K562 (cell line): ENCODE measurements at regions not wholly inside any gene's neighbourhood (a gene's known extent, or its start where the extent isn't known, plus 50 kb on each side); places are given as distances from the start of the nearest gene placed in this dataset.

Experiments used
- ATAC-seq: fragments of 200-7000 bp; cut with Tn5 transposase; 3 replicates; pipeline ENCODE4 v1.9.1; 2020; ENCODE audit warnings: moderate library complexity
- BruUV-seq: library from RNA; stranded (reverse); fragments of 400-500 nt; replicated peaks from 2 replicates; lab custom pipeline; 2021; lab: Mats Ljungman, UMichigan
- CTCF ChIA-PET: fragments of 300-600 bp; formaldehyde crosslinking; extraction: SDS; loops from one replicate; lab custom pipeline; 2021; ENCODE audit warnings: low intra/inter-chr PET ratio; lab: Yijun Ruan, JAX
- POLR2A ChIA-PET: fragments of 300-600, 350-650 bp; sonication (Branson Sonifier 250); formaldehyde crosslinking; extraction: SDS; loops from one replicate; lab custom pipeline; 2021; ENCODE audit warnings: antibody characterized with exemption, inconsistent platforms; lab: Yijun Ruan, JAX
- DNase-seq, 4 experiments: peaks; one replicate each; pipeline versions ENCODE4 v3.0.0 to v3.0.0-alpha.2; 2011 to 2018; ENCODE audit warnings: low spot score in 3 of 4, mixed read lengths in 3 of 4; ENCODE audit errors: extremely low read depth in 1 of 4
- FAIRE-seq: peaks from 2 replicates; lab custom pipeline; 2011; peaks lifted over from hg19 to GRCh38; lab: Jason Lieb, UNC
- H2AFZ ChIP-seq: 2 replicates; pipeline ENCODE4 v1.6.0; 2011; ENCODE audit warnings: low read depth, low read length, control low read depth, inconsistent platforms
- H3K27ac ChIP-seq: fragments of 200-600 bp; 3 replicates; pipeline ENCODE4 v1.8.0; 2011; ENCODE audit warnings: low read depth, mild to moderate bottlenecking, control low read depth, inconsistent platforms, low read length, moderate library complexity, mixed read lengths; ENCODE audit errors: extremely low read depth
- H3K27me3 ChIP-seq, 2 experiments: fragments of 300-600 bp in 1 of 2; 2 replicates in 1 of 2; 3 replicates in 1 of 2; pipeline versions ENCODE4 v1.6.0 to v1.8.0; 2011; ENCODE audit warnings: inconsistent platforms in 2 of 2, low read length in 2 of 2, mild to moderate bottlenecking in 1 of 2, mixed read lengths in 1 of 2, moderate library complexity in 1 of 2; ENCODE audit not compliant: control insufficient read depth in 2 of 2, insufficient read depth in 2 of 2
- H3K36me3 ChIP-seq: fragments of 300-600 bp; 3 replicates; pipeline ENCODE4 v1.8.0; 2011; ENCODE audit warnings: mild to moderate bottlenecking, low read length, inconsistent platforms; ENCODE audit not compliant: control insufficient read depth, insufficient read depth
- H3K4me1 ChIP-seq, 2 experiments: fragments of 200-600 bp in 1 of 2; replicated peaks in 1 of 2; 2 replicates in 1 of 2; 3 replicates in 1 of 2; pipeline versions ENCODE4 v1.5.1 to v1.8.0; 2011; ENCODE audit warnings: inconsistent platforms in 2 of 2, low read length in 2 of 2, mild to moderate bottlenecking in 1 of 2, mixed read lengths in 1 of 2, moderate library complexity in 1 of 2; ENCODE audit not compliant: control insufficient read depth in 2 of 2, insufficient read depth in 2 of 2
- H3K4me2 ChIP-seq: 2 replicates; pipeline ENCODE4 v1.6.1; 2011; ENCODE audit warnings: low read length, control low read depth, inconsistent platforms, mixed read lengths; ENCODE audit not compliant: insufficient read depth
- H3K4me3 ChIP-seq: fragments of 200-600 bp; sonication (generic), shearing (Covaris generic); 2 replicates; pipeline ENCODE4 v1.5.1; 2016; ENCODE audit warnings: control low read depth, inconsistent platforms
- H3K79me2 ChIP-seq: fragments of 200-600 bp; 3 replicates; pipeline ENCODE4 v1.8.0; 2011; ENCODE audit warnings: low read length, inconsistent platforms; ENCODE audit not compliant: control insufficient read depth, insufficient read depth
- H3K9ac ChIP-seq, 2 experiments: 2 replicates each; pipeline versions ENCODE4 v1.6.0 to v1.6.1; 2011; ENCODE audit warnings: low read depth in 2 of 2, low read length in 2 of 2, control low read depth in 1 of 2, inconsistent platforms in 1 of 2, mild to moderate bottlenecking in 1 of 2, mixed read lengths in 1 of 2; ENCODE audit not compliant: insufficient read depth in 1 of 2
- H3K9me1 ChIP-seq: one replicate; pipeline ENCODE4 v1.6.0; 2011; ENCODE audit warnings: inconsistent platforms, mild to moderate bottlenecking, low read length, moderate library complexity; ENCODE audit not compliant: control insufficient read depth, insufficient read depth
- H3K9me3 ChIP-seq: replicated peaks from 2 replicates; pipeline ENCODE4 v1.5.1; 2011; ENCODE audit warnings: low read depth, low read length, inconsistent platforms; ENCODE audit not compliant: control insufficient read depth, insufficient read depth
- H4K20me1 ChIP-seq: replicated peaks from 2 replicates; pipeline ENCODE4 v1.6.1; 2011; ENCODE audit warnings: low read length, inconsistent platforms, mixed read lengths; ENCODE audit not compliant: control insufficient read depth, insufficient read depth
- IRF2 ChIP-seq: sonication (generic); formaldehyde crosslinking; IDR thresholded peaks from 2 replicates; pipeline ENCODE4 v1.8.1; 2022; ENCODE audit warnings: mild to moderate bottlenecking, missing genetic modification reagents
- NBN ChIP-seq: fragments of 450-650 bp; IDR thresholded peaks from 2 replicates; pipeline ENCODE4 v1.6.1; 2016; ENCODE audit warnings: low read depth, mild to moderate bottlenecking
- RBFOX2 ChIP-seq: fragments of 200-400 bp; formaldehyde crosslinking; IDR thresholded peaks from 2 replicates; pipeline ENCODE4 v1.6.1; 2017; ENCODE audit warnings: low read depth, mild to moderate bottlenecking, low read length, moderate library complexity
- SP2 ChIP-seq: IDR thresholded peaks from 2 replicates; pipeline ENCODE4 v1.6.1; 2011; ENCODE audit warnings: mild to moderate bottlenecking, low read depth, low read length, moderate library complexity; ENCODE audit not compliant: poor library complexity, severe bottlenecking; ENCODE audit errors: extremely low read depth
- SUPT5H ChIP-seq: fragments of 450-650 bp; IDR thresholded peaks from 2 replicates; pipeline ENCODE4 v1.6.1; 2016
- TSC22D4 ChIP-seq: fragments of 450-650 bp; IDR thresholded peaks from 2 replicates; pipeline ENCODE4 v1.6.1; 2016; ENCODE audit warnings: missing genetic modification characterization, missing biosample characterization, control low read depth
- ZNF384 ChIP-seq: IDR thresholded peaks from 2 replicates; pipeline ENCODE4 v1.6.1; 2012; ENCODE audit warnings: low read depth, low read length, improper control_type of control experiment
- ZNF764 ChIP-seq: fragments of 250-450 bp; sonication (Bioruptor Pico); IDR thresholded peaks from 2 replicates; pipeline ENCODE4 v1.4.0; 2020; ENCODE audit warnings: low read depth, mild to moderate bottlenecking, moderate library complexity
- in situ Hi-C: fragments of 300-500 bp; cut with MboI; formaldehyde crosslinking; loops from 4 replicates; pipeline ENCODE4 v1.15.0; 2018; ENCODE audit warnings: inconsistent platforms, mixed read lengths
- intact Hi-C: fragments of 100-400 bp; cut with micrococcal nuclease; formaldehyde crosslinking; loops from 2 replicates; pipeline ENCODE4 v1.14.2; 2022
- TF ChIP-seq, protein P1 (sequence below): sonication (generic); IDR thresholded peaks from 2 replicates; pipeline ENCODE4 v1.6.1; 2016
- TF ChIP-seq, protein P2 (sequence below): fragments of 450-650 bp; IDR thresholded peaks from 2 replicates; pipeline ENCODE4 v1.6.1; 2016; ENCODE audit warnings: missing biosample characterization, missing genetic modification characterization

DNA sequence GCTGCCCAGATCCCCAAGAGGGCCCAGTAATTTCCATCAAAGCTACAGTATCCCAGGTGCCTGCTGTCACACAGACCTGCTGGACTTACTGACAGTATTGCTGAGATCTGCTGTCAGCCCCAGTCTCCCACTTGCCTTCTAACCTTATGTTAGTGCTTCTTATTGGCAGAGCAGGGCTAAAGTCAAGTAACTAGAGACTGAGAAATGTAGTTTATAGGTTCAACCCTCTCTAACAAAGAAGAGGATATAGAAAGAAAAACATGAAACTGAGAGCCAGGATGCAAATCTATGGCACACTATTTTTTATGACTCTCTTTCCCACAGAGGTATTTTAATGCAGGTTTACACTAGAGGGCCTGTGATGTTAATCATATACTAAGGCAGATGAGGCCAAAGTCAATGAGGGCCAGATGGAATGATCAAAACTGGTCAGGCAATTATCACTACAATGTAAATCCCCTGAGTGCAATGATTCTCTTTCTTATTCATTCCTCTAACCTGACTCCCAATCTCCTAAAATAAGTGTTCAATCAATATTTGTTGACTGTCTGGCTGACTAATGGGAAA is 781.9 kb downstream of the VRK1 start:
- no peak overlapping the region for H3K4me3 ChIP-seq

More for the DNA sequence above, 781.9 kb downstream of the VRK1 start:
- Histone ChIP-seq H3K4me1 (no peaks in the 10 kb centered on the region), H3K9me3 (no peaks in the 10 kb centered on the region), H3K79me2 (no peaks in the 10 kb centered on the region), H3K27me3 (no peaks in the 10 kb centered on the region), H4K20me1 (no peaks in the 10 kb centered on the region), H3K27ac (no peak overlapping the region), H3K9me1 (no peaks in the 10 kb centered on the region), H3K4me2 (no peak overlapping the region), H2AFZ (no peak overlapping the region), H3K36me3 (no peaks in the 10 kb centered on the region), H3K9ac (no peak overlapping the region)
- ChIA-PET CTCF (no interaction called here), POLR2A (no interaction called here)
- BruUV-seq = no TSS peak
- ATAC-seq (no peak), DNase-seq (no peak), FAIRE-seq (no peak)
- intact Hi-C loops = no loop called here
- in situ Hi-C loops = no loop called here
- TF ChIP-seq ZNF384 (no peak), IRF2 (no peak), SUPT5H (no peak), NBN (no peak), SP2 (no peak), ZNF764 (CRISPR knock-in tag) (no peak), TSC22D4 (tag) (no peak), RBFOX2 (no peak)
- TF ChIP-seq, protein P1, sequence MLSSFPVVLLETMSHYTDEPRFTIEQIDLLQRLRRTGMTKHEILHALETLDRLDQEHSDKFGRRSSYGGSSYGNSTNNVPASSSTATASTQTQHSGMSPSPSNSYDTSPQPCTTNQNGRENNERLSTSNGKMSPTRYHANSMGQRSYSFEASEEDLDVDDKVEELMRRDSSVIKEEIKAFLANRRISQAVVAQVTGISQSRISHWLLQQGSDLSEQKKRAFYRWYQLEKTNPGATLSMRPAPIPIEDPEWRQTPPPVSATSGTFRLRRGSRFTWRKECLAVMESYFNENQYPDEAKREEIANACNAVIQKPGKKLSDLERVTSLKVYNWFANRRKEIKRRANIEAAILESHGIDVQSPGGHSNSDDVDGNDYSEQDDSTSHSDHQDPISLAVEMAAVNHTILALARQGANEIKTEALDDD = no peak
- TF ChIP-seq, protein P2, sequence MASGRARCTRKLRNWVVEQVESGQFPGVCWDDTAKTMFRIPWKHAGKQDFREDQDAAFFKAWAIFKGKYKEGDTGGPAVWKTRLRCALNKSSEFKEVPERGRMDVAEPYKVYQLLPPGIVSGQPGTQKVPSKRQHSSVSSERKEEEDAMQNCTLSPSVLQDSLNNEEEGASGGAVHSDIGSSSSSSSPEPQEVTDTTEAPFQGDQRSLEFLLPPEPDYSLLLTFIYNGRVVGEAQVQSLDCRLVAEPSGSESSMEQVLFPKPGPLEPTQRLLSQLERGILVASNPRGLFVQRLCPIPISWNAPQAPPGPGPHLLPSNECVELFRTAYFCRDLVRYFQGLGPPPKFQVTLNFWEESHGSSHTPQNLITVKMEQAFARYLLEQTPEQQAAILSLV = no peak
